Peyer's patch (tissue), 4 donors: ENCODE measurements at regions not wholly inside any gene's neighbourhood (a gene's known extent, or its start where the extent isn't known, plus 50 kb on each side); places are given as distances from the start of the nearest gene placed in this dataset.

ENCODE experiments used
- POLR2A ChIP-seq, 2 donors: fragments of 450-650 bp; IDR thresholded peaks; one replicate each; pipeline ENCODE4 v1.5.1; 2017; ENCODE audit warnings: antibody characterized with exemption in 2 of 2, mild to moderate bottlenecking in 2 of 2, moderate library complexity in 2 of 2
- TF ChIP-seq, protein P1 (sequence below), 6 experiments: fragments of 450-650 bp in 4 of 6; fragments of 200-600 bp in 2 of 6; sonication (generic) in 1 of 6; IDR thresholded peaks; one replicate each; pipeline ENCODE4 v1.5.1; 2017 to 2019; ENCODE audit warnings: antibody characterized with exemption in 6 of 6, mild to moderate bottlenecking in 3 of 6, moderate library complexity in 1 of 6

DNA sequence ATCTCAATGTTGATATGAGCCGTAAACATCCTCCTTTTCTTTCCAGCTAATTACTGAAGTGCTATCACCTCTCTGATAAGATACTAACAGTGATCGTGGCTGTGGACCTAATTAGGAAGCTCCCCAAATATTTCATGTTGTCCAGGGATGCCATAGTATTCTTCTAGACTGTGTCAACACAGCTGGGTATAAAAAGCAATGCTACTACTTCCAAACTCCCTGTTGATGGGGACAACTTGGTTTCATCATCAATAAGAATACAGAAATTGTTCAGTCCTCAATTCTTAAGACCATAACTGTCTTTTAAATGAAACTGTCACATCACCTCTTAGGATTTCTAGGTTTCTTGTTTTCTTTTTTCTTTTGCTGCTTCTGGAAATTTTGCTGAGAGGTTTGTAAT lies 530.6 kb downstream of the TOX3 start:
- TF ChIP-seq, protein P1, sequence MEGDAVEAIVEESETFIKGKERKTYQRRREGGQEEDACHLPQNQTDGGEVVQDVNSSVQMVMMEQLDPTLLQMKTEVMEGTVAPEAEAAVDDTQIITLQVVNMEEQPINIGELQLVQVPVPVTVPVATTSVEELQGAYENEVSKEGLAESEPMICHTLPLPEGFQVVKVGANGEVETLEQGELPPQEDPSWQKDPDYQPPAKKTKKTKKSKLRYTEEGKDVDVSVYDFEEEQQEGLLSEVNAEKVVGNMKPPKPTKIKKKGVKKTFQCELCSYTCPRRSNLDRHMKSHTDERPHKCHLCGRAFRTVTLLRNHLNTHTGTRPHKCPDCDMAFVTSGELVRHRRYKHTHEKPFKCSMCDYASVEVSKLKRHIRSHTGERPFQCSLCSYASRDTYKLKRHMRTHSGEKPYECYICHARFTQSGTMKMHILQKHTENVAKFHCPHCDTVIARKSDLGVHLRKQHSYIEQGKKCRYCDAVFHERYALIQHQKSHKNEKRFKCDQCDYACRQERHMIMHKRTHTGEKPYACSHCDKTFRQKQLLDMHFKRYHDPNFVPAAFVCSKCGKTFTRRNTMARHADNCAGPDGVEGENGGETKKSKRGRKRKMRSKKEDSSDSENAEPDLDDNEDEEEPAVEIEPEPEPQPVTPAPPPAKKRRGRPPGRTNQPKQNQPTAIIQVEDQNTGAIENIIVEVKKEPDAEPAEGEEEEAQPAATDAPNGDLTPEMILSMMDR (IDR thresholded peaks at IDR 0.05) = no peak
- TF ChIP-seq POLR2A (IDR thresholded peaks at IDR 0.05) = no peak
